ENCODE measurements at regions not wholly inside any gene's neighbourhood (a gene's known extent, or its start where the extent isn't known, plus 50 kb on each side); places are given as distances from the start of the nearest gene placed in this dataset.

GRCh38 chr5:56313596-56313995 lies 80.5 kb upstream of the ANKRD55 start:
- no peak overlapping the region for H3K27ac ChIP-seq
- H3K9me3 ChIP-seq, result no peaks in the 10 kb centered on the region
- H3K36me3 ChIP-seq, result no peaks in the 10 kb centered on the region
- ATAC-seq (no peak), DNase-seq (no peak)
- no peaks in the 10 kb centered on the region for H3K27me3 ChIP-seq
- intact Hi-C loops (cut with DNase I; ENCODE audit: low total_unique reads) (no loop called here), in situ Hi-C loops (cut with MboI; ENCODE audit: low sequenced_read_pairs in 4 of 4) (no loop called here)
- H3K4me1 ChIP-seq, result no peaks in the 10 kb centered on the region
- H3K4me3 ChIP-seq, result no peak overlapping the region
- TF ChIP-seq, protein P1, sequence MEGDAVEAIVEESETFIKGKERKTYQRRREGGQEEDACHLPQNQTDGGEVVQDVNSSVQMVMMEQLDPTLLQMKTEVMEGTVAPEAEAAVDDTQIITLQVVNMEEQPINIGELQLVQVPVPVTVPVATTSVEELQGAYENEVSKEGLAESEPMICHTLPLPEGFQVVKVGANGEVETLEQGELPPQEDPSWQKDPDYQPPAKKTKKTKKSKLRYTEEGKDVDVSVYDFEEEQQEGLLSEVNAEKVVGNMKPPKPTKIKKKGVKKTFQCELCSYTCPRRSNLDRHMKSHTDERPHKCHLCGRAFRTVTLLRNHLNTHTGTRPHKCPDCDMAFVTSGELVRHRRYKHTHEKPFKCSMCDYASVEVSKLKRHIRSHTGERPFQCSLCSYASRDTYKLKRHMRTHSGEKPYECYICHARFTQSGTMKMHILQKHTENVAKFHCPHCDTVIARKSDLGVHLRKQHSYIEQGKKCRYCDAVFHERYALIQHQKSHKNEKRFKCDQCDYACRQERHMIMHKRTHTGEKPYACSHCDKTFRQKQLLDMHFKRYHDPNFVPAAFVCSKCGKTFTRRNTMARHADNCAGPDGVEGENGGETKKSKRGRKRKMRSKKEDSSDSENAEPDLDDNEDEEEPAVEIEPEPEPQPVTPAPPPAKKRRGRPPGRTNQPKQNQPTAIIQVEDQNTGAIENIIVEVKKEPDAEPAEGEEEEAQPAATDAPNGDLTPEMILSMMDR (IDR thresholded peaks at IDR 0.05 in 4 of 5, conservative IDR thresholded peaks at IDR 0.05 in 1 of 5), result no peak
- no peak for TF ChIP-seq POLR2A (IDR thresholded peaks at IDR 0.05)

DNA sequence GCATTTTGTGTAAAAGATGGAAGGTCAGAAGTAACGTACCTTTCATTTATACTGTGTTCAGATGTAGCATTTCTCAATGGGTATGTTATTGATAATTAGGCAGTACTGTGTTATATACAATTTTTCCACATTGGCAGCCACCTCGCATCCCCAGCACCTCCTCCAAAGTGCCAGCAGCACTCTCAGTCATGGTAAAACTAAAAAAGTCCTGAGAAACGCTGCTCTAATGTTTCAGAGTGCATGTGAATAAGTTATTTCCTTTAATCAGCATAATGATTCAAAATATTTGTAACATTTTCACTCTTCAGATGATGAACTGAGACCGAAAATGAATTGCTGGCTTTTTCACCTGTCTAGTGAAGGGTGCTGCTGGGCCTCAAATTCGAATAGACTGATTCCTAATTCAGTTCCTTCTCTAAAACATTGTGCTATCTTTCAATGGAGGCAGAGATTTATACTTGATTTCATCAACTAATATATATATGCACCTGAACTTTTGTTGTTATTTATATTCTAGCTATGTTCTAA lies 79.9 kb upstream of the ANKRD55 start:
- no peaks in the 10 kb centered on the region for H3K27me3 ChIP-seq
- no peaks in the 10 kb centered on the region for H3K36me3 ChIP-seq
- H3K27ac ChIP-seq, result no peak overlapping the region
- TF ChIP-seq, protein P1 (IDR thresholded peaks at IDR 0.05 in 4 of 5, conservative IDR thresholded peaks at IDR 0.05 in 1 of 5), result no peak
- TF ChIP-seq POLR2A (IDR thresholded peaks at IDR 0.05), result no peak
- no peaks in the 10 kb centered on the region for H3K4me1 ChIP-seq
- H3K9me3 ChIP-seq, result no peaks in the 10 kb centered on the region
- H3K4me3 ChIP-seq, result no peak overlapping the region
- intact Hi-C loops (cut with DNase I; ENCODE audit: low total_unique reads), result no loop called here
- no peak for DNase-seq
- in situ Hi-C loops (cut with MboI; ENCODE audit: low sequenced_read_pairs in 4 of 4), result no loop called here
- no peak for ATAC-seq

GRCh38 chr5:56311306-56311905 lies 78.3 kb upstream of the ANKRD55 start:
- DNase-seq, result no peak
- no peak for ATAC-seq
- no peaks in the 10 kb centered on the region for H3K27me3 ChIP-seq
- intact Hi-C loops (cut with DNase I; ENCODE audit: low total_unique reads), result no loop called here
- H3K9me3 ChIP-seq, result no peaks in the 10 kb centered on the region
- TF ChIP-seq POLR2A (IDR thresholded peaks at IDR 0.05), result no peak
- TF ChIP-seq, protein P1 (IDR thresholded peaks at IDR 0.05 in 4 of 5, conservative IDR thresholded peaks at IDR 0.05 in 1 of 5), result no peak
- H3K27ac ChIP-seq, result no peak overlapping the region
- no peaks in the 10 kb centered on the region for H3K36me3 ChIP-seq
- in situ Hi-C loops (cut with MboI; ENCODE audit: low sequenced_read_pairs in 4 of 4), result no loop called here
- H3K4me3 ChIP-seq, result no peak overlapping the region
- no peaks in the 10 kb centered on the region for H3K4me1 ChIP-seq

DNA sequence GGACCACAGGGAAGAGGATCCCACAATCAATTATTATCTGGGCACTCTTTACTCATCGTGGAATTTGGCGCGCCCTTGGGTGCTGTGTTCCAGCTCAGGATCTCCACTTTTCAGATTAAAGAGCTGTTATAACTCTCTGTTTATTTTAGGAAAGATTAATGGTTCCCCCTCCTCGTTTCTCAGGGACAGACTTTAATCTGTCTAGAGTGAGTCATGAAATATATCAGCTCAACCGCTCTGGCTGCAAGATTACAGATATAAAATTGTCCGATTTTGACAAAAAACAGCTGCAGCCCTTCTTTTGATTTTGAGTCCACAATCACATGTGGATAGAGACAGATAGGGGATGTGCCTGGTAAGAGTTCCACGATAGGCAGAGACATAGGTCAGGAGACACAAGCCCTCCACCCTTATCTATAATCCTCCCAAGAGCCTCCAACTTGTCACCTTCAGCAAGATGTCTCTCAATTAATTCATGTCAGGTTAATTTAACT lies 77.6 kb upstream of the ANKRD55 start:
- DNase-seq, result no peak
- intact Hi-C loops (cut with DNase I; ENCODE audit: low total_unique reads), result no loop called here
- ATAC-seq, result no peak
- no peak overlapping the region for H3K27ac ChIP-seq
- H3K36me3 ChIP-seq, result no peaks in the 10 kb centered on the region
- in situ Hi-C loops (cut with MboI; ENCODE audit: low sequenced_read_pairs in 4 of 4), result no loop called here
- no peaks in the 10 kb centered on the region for H3K27me3 ChIP-seq
- H3K9me3 ChIP-seq, result no peaks in the 10 kb centered on the region
- H3K4me3 ChIP-seq, result no peak overlapping the region
- TF ChIP-seq, protein P1 (IDR thresholded peaks at IDR 0.05 in 4 of 5, conservative IDR thresholded peaks at IDR 0.05 in 1 of 5), result no peak
- no peak for TF ChIP-seq POLR2A (IDR thresholded peaks at IDR 0.05)
- H3K4me1 ChIP-seq, result no peaks in the 10 kb centered on the region

All from gastrocnemius medialis (tissue), 4 donors.